DMS53 (cell line): ENCODE measurements at regions not wholly inside any gene's neighbourhood (a gene's known extent, or its start where the extent isn't known, plus 50 kb on each side); places are given as distances from the start of the nearest gene placed in this dataset.
"Not testable (repeated sequence)": the region's sequence is repeated elsewhere in the genome, so short reads cannot be mapped to it uniquely, and the experiment has no call there.

Experiments
- DNase-seq: peaks from one replicate; lab custom pipeline; 2025; lab: John Stamatoyannopoulos, UW

GRCh38 chr4:159410076-159410777, 307.3 kb downstream of the RAPGEF2 start:
- DNase-seq = no peak

- no peak for DNase-seq
Measured at GRCh38 chr4:159410891-159411290, 308.0 kb downstream of the RAPGEF2 start.

- peak; percentile 47 for DNase-seq
Measured at GRCh38 chr4:159413306-159413943, 310.5 kb downstream of the RAPGEF2 start.

- no peak for DNase-seq
Measured at GRCh38 chr4:159414305-159414704, 311.4 kb downstream of the RAPGEF2 start.

- peak; percentile 65 for DNase-seq
Measured at GRCh38 chr4:159416073-159416472, 313.2 kb downstream of the RAPGEF2 start.

- no peak for DNase-seq
Measured at GRCh38 chr4:159416996-159417395, 314.1 kb downstream of the RAPGEF2 start.

GRCh38 chr4:159420162-159421057, 317.5 kb downstream of the RAPGEF2 start:
- peak; percentile 20 for DNase-seq

- not testable (repeated sequence) for DNase-seq
Measured at GRCh38 chr4:159421058-159421419, 318.2 kb downstream of the RAPGEF2 start.

GRCh38 chr4:159422019-159422418, 319.1 kb downstream of the RAPGEF2 start:
- no peak for DNase-seq

GRCh38 chr4:159422626-159423025, 319.7 kb downstream of the RAPGEF2 start:
- DNase-seq = no peak

- DNase-seq = no peak
Measured at GRCh38 chr4:159425737-159426305, 322.9 kb downstream of the RAPGEF2 start.

- no peak for DNase-seq
Measured at GRCh38 chr4:159428293-159428692, 325.4 kb downstream of the RAPGEF2 start.

- DNase-seq = no peak
Measured at GRCh38 chr4:159428975-159429692, 326.3 kb downstream of the RAPGEF2 start.

- no peak for DNase-seq
Measured at GRCh38 chr4:159429693-159430035, 326.8 kb downstream of the RAPGEF2 start.

GRCh38 chr4:159430896-159431295, 328.0 kb downstream of the RAPGEF2 start:
- DNase-seq = no peak

- DNase-seq = no peak
Measured at GRCh38 chr4:159432436-159432835, 329.6 kb downstream of the RAPGEF2 start.

GRCh38 chr4:159433337-159433736, 330.5 kb downstream of the RAPGEF2 start:
- DNase-seq = no peak

GRCh38 chr4:159434114-159434870, 331.4 kb downstream of the RAPGEF2 start:
- no peak for DNase-seq

GRCh38 chr4:159434871-159435241, 332.0 kb downstream of the RAPGEF2 start:
- DNase-seq = no peak

- no peak for DNase-seq
Measured at GRCh38 chr4:159435561-159436023, 332.7 kb downstream of the RAPGEF2 start.

- DNase-seq = no peak
Measured at GRCh38 chr4:159443975-159444374, 341.1 kb downstream of the RAPGEF2 start.
